GM21723 (cell line): ENCODE measurements at regions not wholly inside any gene's neighbourhood (a gene's known extent, or its start where the extent isn't known, plus 50 kb on each side); places are given as distances from the start of the nearest gene placed in this dataset.
"Not testable (repeated sequence)": the region's sequence is repeated elsewhere in the genome, so short reads cannot be mapped to it uniquely, and the experiment has no call there.

Experiments used
- ATAC-seq: cut with Tn5 transposase; IDR thresholded peaks from one replicate; pipeline ENCODE4 v1.9.1; 2021; ENCODE audit warnings: mild to moderate bottlenecking, moderate library complexity; ENCODE audit not compliant: unreplicated experiment

GRCh38 chr14:25699981-25700380 is 650.0 kb upstream of the STXBP6 start:
- ATAC-seq, result no peak

DNA sequence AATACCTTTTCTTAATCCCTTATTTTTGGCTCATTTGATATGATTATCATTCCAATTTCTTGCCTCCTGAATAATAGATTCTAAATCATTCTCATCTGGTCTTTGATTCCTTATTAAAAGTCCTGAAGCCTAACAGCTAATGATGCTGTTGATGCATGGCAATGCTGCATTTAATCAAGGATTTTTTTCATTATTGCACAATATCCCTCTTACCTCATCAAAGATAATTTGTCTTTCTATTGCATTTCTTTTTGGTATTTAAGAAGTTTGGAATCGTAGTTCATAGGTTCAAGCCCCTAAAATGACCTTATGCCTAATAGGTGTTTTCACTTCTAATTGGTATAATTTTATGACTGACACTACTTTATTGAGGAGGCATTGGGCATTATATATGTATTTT is 648.2 kb upstream of the STXBP6 start:
- no peak for ATAC-seq

DNA sequence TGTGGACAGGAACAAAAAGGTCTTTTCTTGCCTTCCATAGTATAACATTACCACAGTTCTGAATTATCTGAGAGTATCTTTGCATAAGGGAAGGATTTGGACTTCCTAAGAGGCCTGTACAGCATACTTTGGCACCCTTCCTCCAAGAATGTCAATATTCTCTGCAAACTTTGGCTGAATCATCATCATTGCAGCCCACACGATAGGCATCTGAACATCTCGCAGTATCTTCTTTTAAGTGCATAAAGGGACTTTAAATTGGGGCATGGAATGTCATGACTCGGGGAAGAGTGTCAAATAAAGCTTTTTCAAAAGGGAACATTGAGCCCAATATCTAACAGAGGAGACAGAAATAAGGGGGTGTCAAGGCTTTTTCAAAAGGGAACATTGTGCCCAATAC is 646.2 kb upstream of the STXBP6 start:
- ATAC-seq, result no peak

GRCh38 chr14:25685004-25685403 is 635.1 kb upstream of the STXBP6 start:
- ATAC-seq, result no peak

DNA sequence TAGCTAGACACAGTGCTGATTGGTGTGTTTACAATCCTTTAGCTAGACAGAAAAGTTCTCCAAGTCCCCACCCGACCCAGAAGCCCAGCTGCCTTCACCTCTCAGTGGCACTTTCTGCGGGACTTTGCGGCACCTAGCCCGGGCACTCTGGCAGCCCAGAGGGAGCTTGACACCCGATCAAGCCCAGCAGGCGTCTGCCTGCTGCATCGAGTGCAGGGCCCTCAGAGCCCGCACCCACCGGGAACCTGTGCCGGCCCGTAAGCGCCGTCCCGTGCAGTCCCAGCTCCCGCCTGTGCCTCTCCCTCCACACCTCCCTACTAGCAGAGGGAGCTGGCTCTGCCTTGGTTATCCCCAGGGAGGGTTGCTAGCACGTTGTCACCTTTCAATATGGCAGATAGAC is 631.0 kb upstream of the STXBP6 start:
- ATAC-seq, result no peak

GRCh38 chr14:25680511-25680910 is 630.6 kb upstream of the STXBP6 start:
- not testable (repeated sequence) for ATAC-seq

DNA sequence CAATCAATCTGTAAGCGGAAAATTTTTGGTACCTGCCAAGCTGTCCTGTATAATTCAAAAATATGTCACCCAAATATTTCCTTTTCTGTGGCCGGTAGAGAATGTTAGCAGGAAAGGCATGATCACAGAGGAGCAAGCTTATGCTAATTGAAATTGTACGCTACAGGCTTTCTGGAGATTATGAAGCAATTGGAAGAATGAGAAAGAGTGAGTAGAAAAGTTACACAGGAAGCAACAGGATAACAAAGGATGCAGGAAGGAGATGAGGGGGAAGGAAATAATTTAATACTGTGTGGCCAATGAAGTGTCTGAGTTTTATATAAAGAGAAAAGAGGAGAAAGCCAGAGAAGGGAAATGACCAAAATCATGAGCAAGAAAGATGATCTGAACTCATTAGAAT is 627.2 kb upstream of the STXBP6 start:
- ATAC-seq, result no peak

DNA sequence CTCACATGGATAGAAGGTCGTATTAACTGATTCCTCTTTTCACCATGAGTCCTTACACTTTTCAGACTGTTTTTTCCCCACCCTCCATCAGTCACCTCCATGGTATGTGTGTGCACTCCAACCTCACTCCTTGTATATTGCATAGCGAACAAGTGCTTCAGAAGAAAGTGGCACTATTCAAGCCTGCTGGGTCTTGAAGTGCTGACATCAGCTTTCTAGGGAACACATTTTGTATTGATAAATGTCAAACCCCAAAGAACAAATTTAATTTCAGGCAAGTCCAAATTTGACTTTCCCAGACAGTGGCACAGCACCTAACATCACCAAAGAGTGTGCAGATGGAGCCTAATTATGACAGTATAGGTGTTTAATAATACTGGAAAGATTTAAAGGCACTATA is 617.4 kb upstream of the STXBP6 start:
- ATAC-seq, result no peak

DNA sequence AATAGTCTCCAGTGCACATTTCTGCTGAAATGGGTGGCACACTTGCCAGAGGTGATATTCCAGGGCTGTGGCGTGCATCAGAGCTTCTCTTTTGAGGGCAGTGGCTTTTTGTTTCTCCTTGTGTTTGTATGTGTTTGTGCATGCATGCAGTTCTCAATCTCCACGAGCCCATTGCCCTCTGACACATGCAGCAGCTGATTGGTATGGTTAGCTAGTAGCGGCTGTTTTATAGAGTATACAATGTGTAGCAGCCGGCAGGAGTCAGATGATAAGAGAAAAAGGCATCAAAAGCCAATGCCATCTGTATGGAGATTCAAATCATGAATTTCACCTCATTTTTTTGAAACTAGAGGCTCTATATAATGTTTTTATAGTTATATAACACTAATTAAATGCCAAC is 616.9 kb upstream of the STXBP6 start:
- no peak for ATAC-seq

DNA sequence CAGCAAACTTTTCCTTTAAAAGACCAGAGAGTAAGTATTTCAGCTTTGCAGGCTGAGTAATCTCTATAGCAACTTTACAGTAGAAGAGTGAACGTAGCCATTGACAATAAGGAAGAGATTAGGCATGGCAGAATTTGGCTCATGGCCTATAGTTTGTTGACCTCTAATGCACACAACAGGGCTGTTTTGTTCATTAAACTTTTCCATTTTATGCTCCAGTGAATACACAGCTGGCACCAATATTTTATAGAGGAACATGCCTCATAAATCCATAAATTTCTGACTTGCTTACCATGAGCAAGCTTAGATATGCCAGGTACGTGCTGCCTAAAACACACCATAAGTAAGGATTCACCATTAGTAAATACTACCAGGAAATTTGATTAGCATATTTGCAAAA is 609.0 kb upstream of the STXBP6 start:
- no peak for ATAC-seq

- no peak for ATAC-seq
Measured at GRCh38 chr14:25630447-25630846, 580.5 kb upstream of the STXBP6 start.

GRCh38 chr14:25628978-25629377 is 579.0 kb upstream of the STXBP6 start:
- no peak for ATAC-seq

GRCh38 chr14:25628390-25628789 is 578.4 kb upstream of the STXBP6 start:
- no peak for ATAC-seq

DNA sequence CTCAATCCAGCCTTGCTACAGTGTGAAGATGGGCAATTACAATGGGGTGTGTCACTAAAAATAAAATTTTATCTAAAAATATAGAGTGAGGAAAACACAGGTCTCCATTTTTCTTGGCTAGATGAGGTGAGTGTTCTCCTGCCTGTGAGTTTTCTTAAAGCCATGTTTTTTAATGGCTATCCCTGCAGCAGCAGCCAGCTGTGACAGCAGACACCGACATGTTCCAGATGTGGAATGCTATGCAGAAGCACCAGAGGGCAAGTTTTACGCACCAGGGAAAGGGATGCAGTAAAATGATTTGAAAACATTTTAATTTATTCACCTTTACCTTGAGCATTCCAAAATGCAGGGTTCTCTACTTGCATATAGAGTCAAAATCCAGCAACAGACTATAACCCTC is 577.0 kb upstream of the STXBP6 start:
- no peak for ATAC-seq

- ATAC-seq, result no peak
Measured at GRCh38 chr14:25622763-25623162, 572.8 kb upstream of the STXBP6 start.

- ATAC-seq, result no peak
Measured at GRCh38 chr14:25620515-25620914, 570.6 kb upstream of the STXBP6 start.

DNA sequence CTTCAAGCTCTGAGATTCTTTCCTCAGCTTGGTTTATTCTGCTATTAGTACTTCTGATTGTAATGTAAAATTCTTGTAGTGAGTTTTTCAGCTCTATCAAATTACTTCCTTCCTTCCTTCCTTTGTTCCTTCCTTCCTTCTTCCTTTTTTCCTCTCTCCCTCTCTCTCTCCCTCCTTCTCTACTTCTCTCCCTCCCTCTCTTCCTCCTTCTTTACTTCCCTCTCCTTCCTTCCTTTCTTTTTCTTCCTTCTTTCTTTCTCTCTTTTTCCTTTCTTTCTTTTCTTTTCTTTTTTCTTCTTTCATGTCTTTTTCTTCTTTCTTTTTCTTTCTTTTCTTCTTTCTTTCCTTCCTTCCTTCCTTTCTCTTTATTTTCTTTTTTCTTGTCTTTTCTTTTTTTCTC is 565.2 kb upstream of the STXBP6 start:
- no peak for ATAC-seq

- no peak for ATAC-seq
Measured at GRCh38 chr14:25607192-25607591, 557.2 kb upstream of the STXBP6 start.

GRCh38 chr14:25602106-25602505 is 552.2 kb upstream of the STXBP6 start:
- no peak for ATAC-seq

GRCh38 chr14:25588751-25589150 is 538.8 kb upstream of the STXBP6 start:
- ATAC-seq, result no peak

DNA sequence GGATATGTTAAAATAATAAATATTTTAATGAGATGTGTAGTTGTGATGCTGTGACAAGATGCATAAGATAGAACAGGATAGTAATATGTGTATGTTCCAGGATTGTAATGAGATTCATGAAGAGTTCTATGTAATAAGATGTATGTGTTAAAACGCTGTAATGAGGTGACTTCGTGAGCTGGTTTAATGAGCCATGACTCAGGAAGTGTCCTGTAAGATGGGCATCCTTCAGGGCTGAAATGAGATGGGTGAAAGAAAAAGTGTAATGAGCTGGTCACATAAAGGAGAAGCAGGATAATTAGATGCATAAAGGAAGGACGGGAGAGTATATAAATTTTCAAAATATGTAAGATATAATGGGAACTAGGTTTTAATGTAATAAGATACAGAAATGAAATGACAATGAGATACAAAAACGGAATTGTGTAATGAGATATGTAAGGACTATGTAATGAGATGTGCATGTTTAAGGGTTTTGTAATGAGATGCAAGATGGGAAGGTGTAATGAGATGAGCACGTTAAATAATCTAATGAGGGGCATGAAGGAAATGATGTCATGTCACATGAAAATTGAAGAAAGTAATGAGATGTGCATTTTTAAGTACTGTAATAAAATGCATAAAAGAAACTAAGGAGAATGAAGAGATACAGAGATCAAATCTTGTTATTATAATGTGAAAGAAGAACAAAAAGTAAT is 524.8 kb upstream of the STXBP6 start:
- ATAC-seq, result no peak

- ATAC-seq, result no peak
Measured at GRCh38 chr14:25570483-25570882, 520.5 kb upstream of the STXBP6 start.

- no peak for ATAC-seq
Measured at GRCh38 chr14:25557466-25557865, 507.5 kb upstream of the STXBP6 start.
